ENCODE measurements at regions not wholly inside any gene's neighbourhood (a gene's known extent, or its start where the extent isn't known, plus 50 kb on each side); places are given as distances from the start of the nearest gene placed in this dataset.
"Not testable (repeated sequence)": the region's sequence is repeated elsewhere in the genome, so short reads cannot be mapped to it uniquely, and the experiment has no call there.

DNA sequence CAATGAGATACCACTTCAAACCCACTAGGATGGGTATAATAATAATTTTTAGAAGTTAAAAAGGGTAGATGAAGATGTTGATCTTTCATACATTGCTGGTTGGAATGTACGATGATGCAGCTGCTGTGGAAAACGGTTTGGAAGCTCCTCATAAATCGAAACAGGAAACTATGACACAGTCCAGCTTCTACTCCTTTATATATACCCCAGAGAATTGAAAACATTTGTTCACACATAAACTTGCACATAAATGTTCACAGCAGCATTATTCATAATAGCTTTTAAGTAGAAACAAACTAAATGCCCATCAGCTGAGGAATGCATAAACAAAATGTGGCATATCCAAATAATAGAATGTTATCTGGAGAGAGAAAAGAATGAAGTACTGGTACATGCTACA is 95.0 kb downstream of the STRADB start:
- Histone ChIP-seq H3K4me3 (no peak overlapping the region), H3K27me3 (no peaks in the 10 kb centered on the region), H3K9me3 (no peaks in the 10 kb centered on the region), H3K4me1 (no peaks in the 10 kb centered on the region), H3K27ac (no peak overlapping the region), H3K36me3 (no peaks in the 10 kb centered on the region)
- peak in 1 of 2 donors; percentile 6 for DNase-seq
- intact Hi-C loops (cut with DNase I; ENCODE audit: low total_unique reads) = no loop called here
- 46 to 84% (median 66%) methylated on average over 3 of the region's 3 CpGs for WGBS, 5 donors
- no peak for TF ChIP-seq CTCF (IDR thresholded peaks at IDR 0.05)
- no peak for TF ChIP-seq EP300 (IDR thresholded peaks at IDR 0.05)
- no peak for TF ChIP-seq POLR2AphosphoS5 (IDR thresholded peaks at IDR 0.05)
- no peak for TF ChIP-seq POLR2A (IDR thresholded peaks at IDR 0.05)

DNA sequence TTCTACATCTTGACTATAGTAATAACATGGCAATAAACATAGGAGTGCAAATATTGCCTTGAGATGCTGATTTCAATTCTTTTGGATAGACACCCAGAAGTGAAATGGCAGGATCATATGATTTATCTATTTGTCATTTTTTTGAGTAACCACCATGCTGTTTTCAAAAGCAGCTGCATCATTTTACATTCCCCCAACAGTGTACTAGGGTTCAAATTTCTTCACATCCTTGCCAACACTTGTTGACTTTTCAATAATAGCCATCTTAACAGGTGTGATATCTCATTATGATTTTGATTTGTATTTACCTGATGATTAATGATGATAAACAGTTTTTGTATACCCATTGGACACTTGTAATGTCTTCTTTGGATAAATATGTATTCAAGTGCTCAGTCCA is 90.8 kb downstream of the STRADB start:
- no peak overlapping the region for H3K4me3 ChIP-seq
- intact Hi-C loops (cut with DNase I; ENCODE audit: low total_unique reads) = no loop called here
- H3K27me3 ChIP-seq = no peaks in the 10 kb centered on the region
- DNase-seq = no peak
- no peaks in the 10 kb centered on the region for H3K36me3 ChIP-seq
- no peak overlapping the region for H3K27ac ChIP-seq
- H3K4me1 ChIP-seq = no peaks in the 10 kb centered on the region
- H3K9me3 ChIP-seq = peaks cover 0 to 5% (median 0%) of the 10 kb centered on the region in 4 donors
- no peak for TF ChIP-seq EP300 (IDR thresholded peaks at IDR 0.05)
- no peak for TF ChIP-seq CTCF (IDR thresholded peaks at IDR 0.05)
- TF ChIP-seq POLR2A (IDR thresholded peaks at IDR 0.05) = no peak
- TF ChIP-seq POLR2AphosphoS5 (IDR thresholded peaks at IDR 0.05) = no peak

GRCh38 chr2:201539271-201539670 is 87.7 kb downstream of the STRADB start:
- DNase-seq; H3K4me1 ChIP-seq; H3K36me3 ChIP-seq; intact Hi-C loops (cut with DNase I; ENCODE audit: low total_unique reads); H3K27me3 ChIP-seq; H3K4me3 ChIP-seq; H3K27ac ChIP-seq; H3K9me3 ChIP-seq: not testable (repeated sequence)
- WGBS, 5 donors = 56 to 83% (median 73%) methylated on average over 3 of the region's 3 CpGs

GRCh38 chr2:201538025-201538424 is 86.5 kb downstream of the STRADB start:
- Histone ChIP-seq H3K4me1 (no peaks in the 10 kb centered on the region), H3K9me3 (peaks cover 0 to 13% (median 6%) of the 10 kb centered on the region in 4 donors), H3K36me3 (no peaks in the 10 kb centered on the region), H3K27me3 (no peaks in the 10 kb centered on the region), H3K27ac (no peak overlapping the region), H3K4me3 (no peak overlapping the region)
- 66 to 83% (median 69%) methylated on average over 1 of the region's 1 CpG for WGBS, 5 donors
- intact Hi-C loops (cut with DNase I; ENCODE audit: low total_unique reads) = no loop called here
- no peak for TF ChIP-seq EP300 (IDR thresholded peaks at IDR 0.05)
- no peak for TF ChIP-seq CTCF (IDR thresholded peaks at IDR 0.05)
- no peak for TF ChIP-seq POLR2AphosphoS5 (IDR thresholded peaks at IDR 0.05)
- no peak for TF ChIP-seq POLR2A (IDR thresholded peaks at IDR 0.05)
- no peak for DNase-seq

DNA sequence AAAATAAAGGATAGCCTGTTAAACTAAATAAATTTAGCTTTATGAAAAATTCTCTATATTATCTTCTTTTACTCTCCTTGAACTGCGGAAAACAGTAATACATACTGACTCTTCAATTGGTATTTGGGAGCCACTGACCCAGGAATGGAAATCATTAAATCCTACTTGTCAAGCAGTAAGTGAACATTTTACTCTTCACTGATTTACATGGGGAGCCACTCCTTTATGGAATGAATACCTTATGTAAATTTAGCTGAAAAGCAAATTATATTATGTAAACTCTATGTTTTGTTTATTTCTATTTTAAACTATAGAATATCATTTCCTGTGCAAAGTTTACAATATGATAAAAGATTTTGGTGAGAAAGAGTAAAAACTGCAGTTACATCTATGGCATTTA is 85.2 kb downstream of the STRADB start:
- intact Hi-C loops (cut with DNase I; ENCODE audit: low total_unique reads) = no loop called here
- no peak for DNase-seq
- Histone ChIP-seq H3K4me1 (no peaks in the 10 kb centered on the region), H3K4me3 (no peak overlapping the region), H3K27me3 (no peaks in the 10 kb centered on the region), H3K27ac (no peak overlapping the region), H3K36me3 (no peaks in the 10 kb centered on the region), H3K9me3 (peaks cover 0 to 19% (median 11%) of the 10 kb centered on the region in 4 donors)
- 93 to 96% (median 94%) methylated on average over 1 of the region's 1 CpG for WGBS, 5 donors
- TF ChIP-seq POLR2AphosphoS5 (IDR thresholded peaks at IDR 0.05) (no peak), POLR2A (IDR thresholded peaks at IDR 0.05) (no peak), EP300 (IDR thresholded peaks at IDR 0.05) (no peak), CTCF (IDR thresholded peaks at IDR 0.05) (no peak)
